PC-9 (cell line): ENCODE measurements at regions not wholly inside any gene's neighbourhood (a gene's known extent, or its start where the extent isn't known, plus 50 kb on each side); places are given as distances from the start of the nearest gene placed in this dataset.

ENCODE experiments used
- EZH2 ChIP-seq: fragments of 200-600 bp; sonication (generic); IDR thresholded peaks from 2 replicates; pipeline ENCODE4 v1.8.0; 2017; ENCODE audit warnings: antibody characterized with exemption, low read depth
- TF ChIP-seq, protein P1 (sequence below): fragments of 200-600 bp; sonication (generic); conservative IDR thresholded peaks from 2 replicates; pipeline ENCODE4 v1.6.1; 2017; ENCODE audit warnings: mixed run types, antibody characterized with exemption, mild to moderate bottlenecking, moderate library complexity

DNA sequence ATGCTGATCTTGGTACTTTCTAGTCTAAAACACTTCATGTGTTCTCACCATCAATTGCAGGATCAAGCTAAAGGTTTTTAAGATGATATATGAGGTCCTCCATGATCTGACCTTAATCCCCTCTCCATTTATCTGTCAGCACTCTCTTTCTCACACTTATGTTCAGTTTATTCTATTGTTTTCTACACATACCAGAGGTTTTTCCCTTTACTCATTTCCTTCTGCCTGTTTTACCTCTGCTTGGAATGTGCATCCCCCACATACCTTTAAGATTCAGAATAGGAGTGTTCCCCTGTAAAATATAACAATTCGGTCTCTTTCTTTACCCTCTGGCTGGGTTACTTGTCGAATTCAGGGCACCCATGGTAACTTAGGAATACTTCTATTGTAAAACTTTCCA lies 219.1 kb upstream of the PKP2 start:
- no peak for TF ChIP-seq EZH2
- TF ChIP-seq, protein P1, sequence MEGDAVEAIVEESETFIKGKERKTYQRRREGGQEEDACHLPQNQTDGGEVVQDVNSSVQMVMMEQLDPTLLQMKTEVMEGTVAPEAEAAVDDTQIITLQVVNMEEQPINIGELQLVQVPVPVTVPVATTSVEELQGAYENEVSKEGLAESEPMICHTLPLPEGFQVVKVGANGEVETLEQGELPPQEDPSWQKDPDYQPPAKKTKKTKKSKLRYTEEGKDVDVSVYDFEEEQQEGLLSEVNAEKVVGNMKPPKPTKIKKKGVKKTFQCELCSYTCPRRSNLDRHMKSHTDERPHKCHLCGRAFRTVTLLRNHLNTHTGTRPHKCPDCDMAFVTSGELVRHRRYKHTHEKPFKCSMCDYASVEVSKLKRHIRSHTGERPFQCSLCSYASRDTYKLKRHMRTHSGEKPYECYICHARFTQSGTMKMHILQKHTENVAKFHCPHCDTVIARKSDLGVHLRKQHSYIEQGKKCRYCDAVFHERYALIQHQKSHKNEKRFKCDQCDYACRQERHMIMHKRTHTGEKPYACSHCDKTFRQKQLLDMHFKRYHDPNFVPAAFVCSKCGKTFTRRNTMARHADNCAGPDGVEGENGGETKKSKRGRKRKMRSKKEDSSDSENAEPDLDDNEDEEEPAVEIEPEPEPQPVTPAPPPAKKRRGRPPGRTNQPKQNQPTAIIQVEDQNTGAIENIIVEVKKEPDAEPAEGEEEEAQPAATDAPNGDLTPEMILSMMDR = no peak
